Ovary (tissue), 3 donors: ENCODE measurements at regions not wholly inside any gene's neighbourhood (a gene's known extent, or its start where the extent isn't known, plus 50 kb on each side); places are given as distances from the start of the nearest gene placed in this dataset.
"Not testable (repeated sequence)": the region's sequence is repeated elsewhere in the genome, so short reads cannot be mapped to it uniquely, and the experiment has no call there.

Experiments
- CTCF ChIP-seq, 3 donors: fragments of 450-650 bp in 2 of 3; fragments of 200-600 bp in 1 of 3; IDR thresholded peaks; one replicate each; pipeline versions ENCODE4 v1.5.1 to v1.8.0; 2016 to 2022; ENCODE audit warnings: antibody characterized with exemption in 3 of 3, mild to moderate bottlenecking in 1 of 3
- EP300 ChIP-seq: sonication (generic); formaldehyde crosslinking; IDR thresholded peaks from one replicate; pipeline ENCODE4 v1.6.1; 2017; ENCODE audit warnings: antibody characterized with exemption
- POLR2A ChIP-seq: fragments of 450-650 bp; IDR thresholded peaks from one replicate; pipeline ENCODE4 v1.6.1; 2017; ENCODE audit warnings: antibody characterized with exemption, mild to moderate bottlenecking, moderate library complexity
- donor health status: DM: no; HTN: no; CAD: no.

- not testable (repeated sequence) for TF ChIP-seq CTCF (IDR thresholded peaks at IDR 0.05); EP300; POLR2A
Observed at GRCh38 chrX:124789874-124790273, 443.5 kb downstream of the SH2D1A start.
